SK-N-SH (cell line): ENCODE measurements at regions not wholly inside any gene's neighbourhood (a gene's known extent, or its start where the extent isn't known, plus 50 kb on each side); places are given as distances from the start of the nearest gene placed in this dataset.

Source experiments
- CTCF ChIA-PET: fragments of 300-600, 350-600 bp; formaldehyde crosslinking; extraction: SDS; loops from one replicate; lab custom pipeline; 2021; lab: Yijun Ruan, JAX
- POLR2A ChIA-PET: fragments of 350-600 bp; sonication (Branson Sonifier 250); formaldehyde crosslinking; extraction: SDS; loops from one replicate; lab custom pipeline; 2020; ENCODE audit warnings: antibody characterized with exemption, inconsistent platforms; lab: Yijun Ruan, JAX
- DNase-seq: peaks from one replicate; pipeline ENCODE4 v3.0.0; 2012
- H2AFZ ChIP-seq: fragments of 200-600 bp; sonication (generic); 2 replicates; pipeline ENCODE4 v1.8.1; 2016; ENCODE audit warnings: antibody characterized with exemption, mild to moderate bottlenecking, low read depth
- H3F3A ChIP-seq: fragments of 200-600 bp; sonication (generic); replicated peaks from 2 replicates; pipeline ENCODE3; 2016; ENCODE audit warnings: antibody characterized with exemption, mild to moderate bottlenecking; ENCODE audit not compliant: insufficient read depth
- H3K27ac ChIP-seq, 2 experiments: fragments of 200-500 bp in 1 of 2; fragments of 200-600 bp in 1 of 2; sonication (Bioruptor generic) in 1 of 2; sonication (generic), shearing (Covaris generic) in 1 of 2; 2 replicates each; pipeline versions ENCODE4 v1.5.1 to v1.6.1; 2014 to 2016; ENCODE audit warnings: low read depth in 2 of 2, inconsistent platforms in 1 of 2, low read length in 1 of 2, mild to moderate bottlenecking in 1 of 2, mixed read lengths in 1 of 2
- H3K27me3 ChIP-seq: fragments of 200-600 bp; sonication (generic), shearing (Covaris generic); 2 replicates; pipeline ENCODE4 v1.6.1; 2016; ENCODE audit warnings: mixed run types; ENCODE audit not compliant: insufficient read depth
- H3K36me3 ChIP-seq, 2 experiments: fragments of 200-500 bp in 1 of 2; fragments of 200-600 bp in 1 of 2; sonication (Bioruptor generic) in 1 of 2; sonication (generic) in 1 of 2; replicated peaks in 1 of 2; 2 replicates each; pipeline versions ENCODE3 to v1.5.1; 2014 to 2016; ENCODE audit warnings: low read length in 1 of 2, mild to moderate bottlenecking in 1 of 2; ENCODE audit not compliant: insufficient read depth in 2 of 2, control insufficient read depth in 1 of 2
- H3K4me1 ChIP-seq, 2 experiments: fragments of 200-500 bp in 1 of 2; fragments of 200-600 bp in 1 of 2; sonication (Bioruptor generic) in 1 of 2; sonication (generic), shearing (Covaris generic) in 1 of 2; 2 replicates each; pipeline versions ENCODE4 v1.5.1 to v1.6.1; 2014 to 2016; ENCODE audit warnings: low read depth in 1 of 2, low read length in 1 of 2, mixed run types in 1 of 2; ENCODE audit not compliant: insufficient read depth in 2 of 2, control insufficient read depth in 1 of 2
- H3K4me2 ChIP-seq: fragments of 200-600 bp; sonication (generic), shearing (Covaris generic); 2 replicates; pipeline ENCODE4 v1.6.1; 2017; ENCODE audit warnings: mixed run types
- H3K4me3 ChIP-seq, 2 experiments: fragments of 200-500 bp in 1 of 2; fragments of 200-600 bp in 1 of 2; sonication (Bioruptor generic) in 1 of 2; sonication (generic), shearing (Covaris generic) in 1 of 2; 2 replicates each; pipeline versions ENCODE4 v1.5.1 to v1.8.1; 2014 to 2016; ENCODE audit warnings: low read depth in 2 of 2, inconsistent platforms in 1 of 2, low read length in 1 of 2, mild to moderate bottlenecking in 1 of 2, mixed read lengths in 1 of 2, moderate library complexity in 1 of 2
- H3K79me2 ChIP-seq: fragments of 200-600 bp; sonication (generic); 2 replicates; pipeline ENCODE4 v1.8.1; 2017; ENCODE audit warnings: mild to moderate bottlenecking; ENCODE audit not compliant: insufficient read depth
- H3K9ac ChIP-seq: fragments of 200-600 bp; sonication (generic); 2 replicates; pipeline ENCODE4 v1.6.1; 2017; ENCODE audit warnings: mixed run types
- H3K9me2 ChIP-seq: fragments of 200-600 bp; sonication (generic); 2 replicates; pipeline ENCODE4 v1.6.1; 2017; ENCODE audit warnings: mixed run types
- H3K9me3 ChIP-seq: fragments of 200-600 bp; sonication (generic); 2 replicates; pipeline ENCODE4 v1.6.1; 2017; ENCODE audit warnings: mixed run types, mild to moderate bottlenecking, moderate library complexity
- H4K20me1 ChIP-seq: fragments of 200-600 bp; sonication (generic); 2 replicates; pipeline ENCODE4 v1.6.1; 2017; ENCODE audit warnings: mild to moderate bottlenecking, mixed run types; ENCODE audit not compliant: insufficient read depth
- CHD2 ChIP-seq: fragments of 150-350 bp; IDR thresholded peaks from 2 replicates; pipeline ENCODE4 v1.6.1; 2018; ENCODE audit warnings: low read length; ENCODE audit not compliant: partially characterized antibody
- ELF1 ChIP-seq: IDR thresholded peaks from 2 replicates; pipeline ENCODE4 v1.4.0; 2012
- EP300 ChIP-seq, 2 experiments: IDR thresholded peaks; 2 replicates each; pipeline versions ENCODE4 v1.4.0 to v1.6.1; 2012; ENCODE audit warnings: borderline replicate concordance in 1 of 2, low read depth in 1 of 2, low read length in 1 of 2
- FOSL2 ChIP-seq: IDR thresholded peaks from 2 replicates; pipeline ENCODE4 v1.4.0; 2012; ENCODE audit warnings: low read depth, mild to moderate bottlenecking, moderate library complexity, borderline replicate concordance
- FOXJ3 ChIP-seq: sonication (generic); formaldehyde crosslinking; IDR thresholded peaks from 2 replicates; pipeline ENCODE4 v1.5.1; 2020; ENCODE audit warnings: mild to moderate bottlenecking, missing genetic modification reagents
- MEF2A ChIP-seq: IDR thresholded peaks from 2 replicates; pipeline ENCODE4 v1.4.0; 2012; ENCODE audit warnings: low read depth, borderline replicate concordance
- MXI1 ChIP-seq: IDR thresholded peaks from 2 replicates; pipeline ENCODE4 v1.6.1; 2012; ENCODE audit warnings: mild to moderate bottlenecking, low read depth, low read length, improper control_type of control experiment
- PBX3 ChIP-seq: IDR thresholded peaks from 2 replicates; pipeline ENCODE4; 2012
- RFX5 ChIP-seq: IDR thresholded peaks from 2 replicates; pipeline ENCODE4 v1.6.1; 2012; ENCODE audit warnings: mild to moderate bottlenecking, improper control_type of control experiment, low read length
- RXRA ChIP-seq: IDR thresholded peaks from 2 replicates; pipeline ENCODE4 v1.4.0; 2012; ENCODE audit warnings: low read depth, mild to moderate bottlenecking, borderline replicate concordance
- SIN3A ChIP-seq: IDR thresholded peaks from 2 replicates; pipeline ENCODE4 v1.6.1; 2012; ENCODE audit warnings: low read depth, mild to moderate bottlenecking, low read length, moderate library complexity, borderline replicate concordance
- TAF1 ChIP-seq: IDR thresholded peaks from 2 replicates; pipeline ENCODE4 v1.6.1; 2012; ENCODE audit warnings: low read depth, mild to moderate bottlenecking, low read length, moderate library complexity, borderline replicate concordance
- TEAD4 ChIP-seq: IDR thresholded peaks from 2 replicates; pipeline ENCODE4 v1.4.0; 2012; ENCODE audit warnings: mild to moderate bottlenecking, borderline replicate concordance; ENCODE audit not compliant: insufficient read depth
- WGBS: methylation state at CpG from one replicate; pipeline ENCODE4 v1.1.6; 2017; ENCODE audit warnings: low lambda C conversion rate; 5-methylcytosine and 5-hydroxymethylcytosine counted together
- TF ChIP-seq, protein P1 (sequence below): IDR thresholded peaks from 2 replicates; pipeline ENCODE4 v1.4.0; 2012; ENCODE audit warnings: low read depth, borderline replicate concordance

DNA sequence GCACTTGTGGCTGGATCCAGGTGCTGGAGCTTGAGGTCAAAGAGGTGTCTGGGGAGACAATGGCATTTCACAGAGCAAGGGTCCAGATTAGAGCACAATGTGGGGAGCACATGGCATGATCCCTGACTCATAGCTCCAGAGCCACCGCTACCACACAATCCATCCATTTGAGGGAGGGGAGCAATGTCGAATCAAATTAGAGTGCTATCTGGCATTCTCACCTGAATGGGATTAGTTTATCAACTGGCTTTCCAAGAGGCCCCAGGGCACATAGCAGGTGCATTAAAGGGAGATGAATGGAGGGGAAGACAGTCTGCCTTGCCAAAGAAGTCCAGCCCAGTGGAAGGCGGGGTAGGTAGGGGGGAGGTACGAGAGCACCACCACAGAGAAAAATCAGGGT, 194.4 kb upstream of the GPR12 start (continued):
- no peak for TF ChIP-seq MXI1
- TF ChIP-seq ELF1, result no peak
- TF ChIP-seq CHD2, result no peak
- TF ChIP-seq RFX5, result no peak
- no peak for TF ChIP-seq SIN3A
- TF ChIP-seq PBX3, result no peak
- no peak for TF ChIP-seq FOXJ3 (CRISPR knock-in tag)
- no peak for TF ChIP-seq MEF2A
- TF ChIP-seq FOSL2, result no peak

DNA sequence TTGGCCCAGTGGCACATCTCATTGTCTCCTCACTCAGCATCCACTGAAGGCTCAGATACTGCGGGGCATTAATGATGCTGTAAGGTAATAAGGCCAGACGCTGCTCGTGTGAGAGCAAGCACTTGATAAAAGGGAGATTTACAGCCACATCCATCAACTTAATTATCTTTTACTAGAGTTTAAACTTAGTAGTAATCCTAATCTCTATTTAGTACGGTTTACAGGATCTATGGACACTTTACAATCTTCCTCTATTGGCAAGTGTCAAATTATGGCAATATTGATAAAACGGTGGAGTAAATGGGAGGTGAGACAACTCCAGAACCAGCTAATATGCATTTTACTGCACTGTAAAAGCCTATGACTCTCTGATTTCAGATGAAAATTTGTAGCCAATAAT, 192.7 kb upstream of the GPR12 start:
- Histone ChIP-seq H3K9me2 (no peaks in the 10 kb centered on the region), H4K20me1 (no peaks in the 10 kb centered on the region), H2AFZ (no peak overlapping the region), H3K4me3 (no peak overlapping the region), H3K4me1 (no peaks in the 10 kb centered on the region), H3K27me3 (peaks cover 11% of the 10 kb centered on the region; the same call in 1 of the 2 replicates), H3K9me3 (no peaks in the 10 kb centered on the region), H3K36me3 (no peaks in the 10 kb centered on the region), H3K9ac (no peak overlapping the region), H3K4me2 (no peak overlapping the region), H3K79me2 (no peaks in the 10 kb centered on the region), H3F3A (no peaks in the 10 kb centered on the region), H3K27ac (no peak overlapping the region)
- WGBS, result 74% methylated on average over 5 of the region's 5 CpGs
- ChIA-PET CTCF (no interaction called here), POLR2A (no interaction called here)
- no peak for TF ChIP-seq FOSL2
- TF ChIP-seq TAF1, result no peak
- TF ChIP-seq TEAD4, result no peak
- no peak for TF ChIP-seq EP300 (IDR thresholded peaks at IDR 0.05; ENCODE audit: borderline replicate concordance in 1 of 2, low read depth in 1 of 2, low read length in 1 of 2)
- DNase-seq, result no peak

DNA sequence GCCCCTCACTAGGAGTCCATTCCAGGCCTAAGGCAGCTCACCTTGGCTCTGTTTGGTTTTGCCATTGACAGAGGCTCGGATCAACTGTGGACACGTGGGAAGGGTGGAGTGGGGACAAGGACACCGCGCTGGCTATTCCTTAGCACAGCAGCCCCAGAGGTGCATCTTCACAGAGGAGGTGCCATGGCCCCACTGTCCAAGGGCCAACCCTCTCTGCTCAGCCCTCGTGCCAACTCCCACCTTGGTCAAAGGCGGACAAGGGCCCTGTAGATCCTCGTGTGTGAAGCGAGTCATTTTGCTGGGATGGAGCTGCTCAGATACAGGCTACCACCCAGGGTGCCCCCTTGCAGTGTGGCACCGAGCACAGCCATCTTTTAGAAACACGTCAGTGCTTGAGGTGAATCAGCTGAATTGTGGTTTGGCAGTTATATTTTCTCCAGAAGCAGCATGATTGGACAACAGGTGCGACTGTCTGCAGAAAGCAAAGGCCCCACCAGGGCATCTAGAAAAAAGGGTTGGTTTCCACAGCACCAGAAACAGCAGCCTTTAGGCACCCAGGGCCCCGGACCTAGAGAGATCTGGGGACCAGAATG, 192.1 kb upstream of the GPR12 start:
- Histone ChIP-seq H3K79me2 (no peaks in the 10 kb centered on the region), H3K9me2 (no peaks in the 10 kb centered on the region), H4K20me1 (no peaks in the 10 kb centered on the region)
- TF ChIP-seq PBX3 (no peak), EP300 (IDR thresholded peaks at IDR 0.05; ENCODE audit: borderline replicate concordance in 1 of 2, low read depth in 1 of 2, low read length in 1 of 2) (no peak), ELF1 (no peak), RXRA (no peak)
- TF ChIP-seq, protein P1, sequence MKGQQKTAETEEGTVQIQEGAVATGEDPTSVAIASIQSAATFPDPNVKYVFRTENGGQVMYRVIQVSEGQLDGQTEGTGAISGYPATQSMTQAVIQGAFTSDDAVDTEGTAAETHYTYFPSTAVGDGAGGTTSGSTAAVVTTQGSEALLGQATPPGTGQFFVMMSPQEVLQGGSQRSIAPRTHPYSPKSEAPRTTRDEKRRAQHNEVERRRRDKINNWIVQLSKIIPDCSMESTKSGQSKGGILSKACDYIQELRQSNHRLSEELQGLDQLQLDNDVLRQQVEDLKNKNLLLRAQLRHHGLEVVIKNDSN, result no peak
- TF ChIP-seq, all 33 proteins: peak for 0
- Histone ChIP-seq H3K4me1 (no peaks in the 10 kb centered on the region), H3K4me3 (no peak overlapping the region), H3F3A (no peaks in the 10 kb centered on the region), H3K36me3 (no peaks in the 10 kb centered on the region), H3K9ac (no peak overlapping the region), H3K9me3 (no peaks in the 10 kb centered on the region), H3K4me2 (no peak overlapping the region), H2AFZ (no peak overlapping the region), H3K27ac (no peak overlapping the region), H3K27me3 (peaks cover 9% of the 10 kb centered on the region; the same call in 1 of the 2 replicates)
- ChIA-PET POLR2A (no interaction called here), CTCF (interaction anchor here (0.8 to 1.6 kb wide), 3 partner anchors 8 to 768 kb away, joined by 3 to 4 read pairs (median 3); no protein-coding TSS in a partner anchor)
- DNase-seq, result no peak
- WGBS, result 54% methylated on average over 10 of the region's 12 CpGs
